TTC549 (cell line): ENCODE measurements at regions not wholly inside any gene's neighbourhood (a gene's known extent, or its start where the extent isn't known, plus 50 kb on each side); places are given as distances from the start of the nearest gene placed in this dataset.
"Not testable (repeated sequence)": the region's sequence is repeated elsewhere in the genome, so short reads cannot be mapped to it uniquely, and the experiment has no call there.

Experiments
- FAIRE-seq: peaks from 2 replicates; lab custom pipeline; 2012; peaks lifted over from hg19 to GRCh38; lab: Jason Lieb, UNC

DNA sequence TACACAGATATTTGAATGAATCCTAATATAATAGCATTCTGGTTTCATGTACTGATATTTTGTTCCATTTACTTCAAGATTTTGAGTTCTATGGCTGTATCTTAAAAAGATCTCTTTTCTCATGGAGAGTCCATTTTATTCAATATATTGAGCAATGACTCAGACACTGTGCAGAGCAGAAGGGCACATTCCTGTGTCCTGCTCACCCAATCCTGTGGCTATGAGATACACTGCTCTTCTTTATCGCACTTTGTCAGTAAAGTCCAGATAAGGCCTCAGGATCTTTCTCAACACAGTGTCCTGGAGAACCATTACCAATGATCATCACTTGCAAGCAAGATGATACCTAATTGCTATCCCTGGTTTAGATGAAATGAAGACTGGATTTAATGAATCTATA lies 155.0 kb downstream of the CYSLTR2 start:
- no peak for FAIRE-seq

DNA sequence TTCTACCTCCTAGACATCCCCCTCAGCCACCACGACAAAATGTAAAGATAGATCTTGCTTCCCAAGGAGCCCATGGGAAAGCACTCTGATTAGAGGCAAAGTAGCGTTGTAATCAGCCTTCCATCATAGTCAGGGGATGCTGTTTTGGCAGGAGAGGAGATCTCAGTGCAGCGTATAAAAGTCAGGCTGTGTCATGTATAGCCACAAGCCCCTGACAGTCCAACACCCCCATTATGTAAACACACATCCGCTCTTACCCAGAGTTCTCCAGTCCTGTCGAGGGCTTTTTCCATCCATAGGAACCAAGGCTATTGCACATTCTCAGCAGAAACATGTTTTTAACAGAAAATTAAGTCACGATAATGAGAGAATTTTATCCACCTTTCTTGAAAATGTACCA lies 156.3 kb downstream of the CYSLTR2 start:
- no peak for FAIRE-seq

DNA sequence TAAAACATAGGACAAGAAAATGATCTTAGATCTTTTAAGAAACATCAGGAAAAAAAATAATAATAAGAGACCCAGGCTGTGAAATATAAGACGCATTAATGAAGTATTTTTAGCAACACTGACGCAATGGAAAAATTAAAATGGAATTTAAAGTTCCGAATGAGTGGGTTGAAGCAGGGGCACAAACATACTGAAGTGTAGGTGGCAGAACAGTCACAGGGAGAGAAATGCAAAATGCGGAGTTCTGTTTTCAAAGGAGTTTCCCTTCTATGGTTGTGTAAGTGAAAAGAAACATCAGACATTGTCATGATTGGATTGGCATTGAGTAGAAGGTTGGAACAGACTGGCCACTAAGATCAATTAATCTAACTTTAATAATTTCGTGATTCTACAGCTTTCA lies 159.8 kb downstream of the CYSLTR2 start:
- FAIRE-seq = no peak

DNA sequence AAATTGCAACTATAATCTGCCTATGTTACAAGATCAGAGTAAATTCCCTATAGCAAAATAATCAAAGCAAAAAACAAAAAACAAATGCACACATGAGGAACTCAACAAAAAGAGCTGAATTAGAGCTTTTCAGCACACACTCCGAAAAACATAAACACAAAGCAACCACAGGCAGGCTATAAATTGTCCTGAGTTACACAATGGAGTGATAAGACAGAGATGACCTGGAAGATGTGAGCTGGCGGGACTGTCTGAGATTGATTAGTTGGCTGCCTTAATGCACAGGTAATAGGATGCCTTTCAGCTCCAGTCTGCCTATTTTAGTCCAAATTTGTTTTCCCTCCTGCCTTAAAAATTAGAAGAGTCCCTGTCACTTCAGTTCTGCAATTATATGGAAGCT lies 159.0 kb upstream of the FNDC3A start:
- no peak for FAIRE-seq

DNA sequence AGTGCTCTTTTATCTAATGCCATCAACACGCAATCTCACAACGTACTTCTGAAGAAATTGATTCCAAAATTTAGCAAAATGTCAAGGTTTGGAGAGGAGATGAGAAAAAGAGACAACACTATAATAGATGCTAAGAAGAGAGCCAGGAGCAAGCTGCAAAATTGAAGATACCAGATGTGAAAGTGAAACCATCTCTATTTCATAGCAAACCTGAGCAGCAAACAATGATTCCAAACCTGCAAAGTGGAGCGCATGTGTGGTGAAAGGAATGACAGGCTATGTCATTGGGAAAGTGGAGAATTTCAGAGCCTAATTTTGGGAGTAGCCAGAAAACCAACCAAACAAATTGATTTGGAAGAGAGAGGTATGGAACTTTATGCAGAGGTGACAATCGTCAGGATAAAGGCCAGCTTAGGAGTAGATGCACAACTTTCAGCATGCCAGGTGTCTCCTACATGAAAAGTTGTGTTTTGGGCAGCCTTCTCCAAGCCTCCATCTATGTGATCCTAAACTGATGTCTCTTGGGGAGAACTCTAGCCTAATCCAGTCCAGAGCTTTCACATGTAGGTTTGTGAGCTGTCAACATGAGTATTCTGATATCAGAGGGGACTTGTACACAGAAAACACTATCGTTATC lies 158.4 kb upstream of the FNDC3A start:
- no peak for FAIRE-seq

DNA sequence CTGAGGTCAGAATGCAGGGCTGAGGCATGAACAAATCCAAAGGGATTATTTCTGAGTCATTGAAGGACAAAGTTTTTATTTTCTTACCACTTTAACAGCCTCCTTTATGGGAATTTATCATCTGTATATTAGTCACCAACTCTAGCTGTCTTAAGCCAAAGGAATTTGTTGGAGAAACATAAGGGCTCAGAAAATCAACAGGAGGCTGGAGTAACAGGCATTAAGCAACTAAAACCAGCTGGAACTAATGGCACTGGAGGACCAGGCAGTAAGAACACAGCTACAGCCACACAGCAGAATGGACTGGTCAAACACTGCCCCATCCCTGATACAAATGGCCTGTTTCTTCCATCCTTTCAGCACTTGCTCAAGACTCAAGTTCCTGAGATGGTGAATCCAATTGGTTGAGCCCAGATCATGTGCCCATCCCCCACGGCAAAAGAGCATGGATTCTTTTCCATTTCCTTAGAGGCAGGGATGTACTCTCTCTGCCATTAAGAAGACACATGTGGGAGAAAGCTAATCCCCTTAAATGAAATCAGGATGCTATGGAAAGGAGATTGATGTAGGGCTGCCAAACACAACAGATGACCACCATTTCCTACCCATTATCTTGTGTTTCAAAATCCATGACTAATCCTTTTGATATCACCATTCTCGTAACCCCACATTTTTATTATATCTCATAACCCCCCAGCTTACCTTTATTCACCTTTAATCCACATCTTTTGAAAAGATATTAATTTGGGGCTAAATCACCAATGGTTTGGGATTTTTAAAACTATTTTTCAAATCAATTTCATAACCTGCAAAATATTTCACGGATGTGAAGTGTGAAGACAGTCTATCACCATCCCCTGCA lies 157.0 kb upstream of the FNDC3A start:
- FAIRE-seq = no peak

DNA sequence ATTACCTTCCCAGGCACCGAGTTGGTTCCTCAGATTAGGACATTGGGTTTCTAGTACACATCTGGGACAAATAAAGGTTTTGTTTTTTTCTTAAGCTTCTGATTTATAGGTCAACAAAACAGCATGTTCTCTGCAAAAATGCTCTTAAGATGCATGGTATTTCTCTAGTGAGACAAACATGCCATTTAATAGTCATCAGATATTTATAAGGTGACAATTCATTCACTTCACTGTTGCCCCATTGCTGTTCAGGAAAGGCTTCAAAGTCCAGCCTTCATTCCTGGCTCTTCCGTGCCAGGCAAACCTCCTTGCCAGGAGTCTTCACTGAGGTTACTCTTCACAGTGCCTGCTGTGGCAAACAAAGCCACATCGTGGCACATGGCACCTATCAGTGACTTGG lies 156.3 kb upstream of the FNDC3A start:
- FAIRE-seq = no peak

DNA sequence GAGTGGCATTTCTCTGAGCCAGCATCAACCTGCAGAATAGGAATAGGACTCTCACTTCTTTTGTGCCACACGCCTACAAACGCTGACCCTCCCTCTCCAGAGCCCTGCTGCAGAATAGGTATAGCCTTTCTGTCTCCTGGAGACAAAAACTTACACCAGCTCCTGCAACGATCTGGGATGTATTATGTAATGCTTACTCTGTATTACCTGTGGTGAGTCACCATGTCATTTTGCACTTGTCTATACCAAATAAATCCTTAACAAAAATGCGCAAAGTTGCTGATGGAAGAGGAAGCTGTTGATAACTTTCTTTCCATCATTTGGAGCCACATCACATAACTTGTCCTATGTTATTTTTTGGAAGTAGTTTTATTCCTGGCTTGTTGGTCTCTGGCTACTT lies 155.8 kb upstream of the FNDC3A start:
- no peak for FAIRE-seq

DNA sequence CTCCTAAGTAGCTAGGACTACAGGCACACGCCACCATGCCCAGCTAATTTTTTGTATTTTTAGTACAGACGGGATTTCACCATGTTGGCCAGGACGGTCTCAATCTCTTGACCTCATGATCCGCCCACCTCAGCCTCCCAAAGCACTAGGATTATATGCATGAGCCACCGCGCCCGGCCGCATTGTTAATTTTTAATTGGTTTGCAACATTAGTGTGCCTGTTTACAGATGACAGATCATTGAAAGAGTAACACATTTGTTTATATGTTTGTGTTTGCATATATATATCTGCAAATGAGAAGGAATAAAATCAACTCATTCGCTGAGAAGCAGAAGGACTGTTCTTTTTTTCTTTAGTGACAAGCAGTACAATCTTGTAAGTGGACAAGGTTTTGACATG lies 152.2 kb upstream of the FNDC3A start:
- FAIRE-seq = not testable (repeated sequence)

DNA sequence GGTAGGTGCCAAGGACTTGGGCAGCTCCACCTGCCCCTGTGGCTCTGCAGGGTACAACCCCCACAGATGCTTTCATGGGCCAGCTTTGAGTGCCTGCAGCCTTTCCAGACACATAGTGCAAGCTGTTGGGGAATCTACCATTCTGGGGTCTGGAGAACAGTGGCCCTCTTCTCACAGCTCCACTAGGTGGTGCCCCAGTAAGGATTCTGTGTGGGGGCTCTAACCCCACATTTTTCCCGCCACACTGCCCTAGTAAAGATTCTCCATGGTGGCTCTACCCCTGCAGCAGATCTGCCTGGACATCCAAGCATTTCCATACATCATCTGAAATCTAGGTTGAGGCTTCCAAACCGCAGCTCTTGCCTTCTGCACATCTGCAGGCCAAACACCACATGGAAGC lies 149.7 kb upstream of the FNDC3A start:
- FAIRE-seq = no peak

DNA sequence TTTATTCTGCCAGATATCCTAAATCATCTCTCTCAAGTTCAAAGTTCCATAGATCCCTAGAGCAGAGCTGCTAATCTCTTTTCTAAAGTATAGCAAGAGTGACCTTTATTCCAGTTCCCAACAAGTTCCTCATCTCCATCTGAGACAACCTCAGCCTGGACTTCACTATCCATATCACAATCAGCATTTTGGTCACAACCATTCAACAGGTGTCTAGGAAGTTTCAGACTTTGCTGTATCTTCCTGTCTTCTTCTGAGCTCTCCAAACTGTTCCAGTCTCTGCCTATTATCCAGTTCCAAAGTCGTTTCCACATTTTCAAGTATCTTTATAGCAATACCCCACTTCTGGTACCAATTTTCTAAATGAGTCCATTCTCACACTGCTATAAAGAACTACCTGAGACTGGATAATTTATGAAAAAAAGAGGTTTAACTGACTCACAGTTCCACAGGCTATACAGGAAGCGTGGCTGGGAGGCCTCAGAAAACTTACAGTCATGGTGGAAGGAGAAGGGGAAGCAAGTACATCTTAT lies 148.7 kb upstream of the FNDC3A start:
- not testable (repeated sequence) for FAIRE-seq

DNA sequence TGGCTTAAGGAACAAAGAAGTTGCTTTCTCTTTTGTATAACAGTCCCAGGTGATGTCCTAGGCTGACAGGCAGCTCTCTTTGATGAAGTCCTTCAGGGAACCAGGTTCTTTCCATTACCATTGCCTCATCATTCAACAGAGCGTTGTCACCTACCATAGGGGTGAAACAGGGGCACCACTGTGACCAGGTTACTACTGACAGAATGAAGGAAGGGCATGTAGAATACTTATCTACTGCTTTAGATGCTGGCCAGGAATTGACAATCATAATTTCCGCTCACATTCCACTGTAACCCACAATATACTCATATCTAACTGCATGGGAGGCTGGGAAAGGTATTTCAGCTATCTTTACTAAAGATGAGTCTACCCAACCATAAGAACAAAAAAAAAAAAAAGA lies 148.0 kb upstream of the FNDC3A start:
- no peak for FAIRE-seq

DNA sequence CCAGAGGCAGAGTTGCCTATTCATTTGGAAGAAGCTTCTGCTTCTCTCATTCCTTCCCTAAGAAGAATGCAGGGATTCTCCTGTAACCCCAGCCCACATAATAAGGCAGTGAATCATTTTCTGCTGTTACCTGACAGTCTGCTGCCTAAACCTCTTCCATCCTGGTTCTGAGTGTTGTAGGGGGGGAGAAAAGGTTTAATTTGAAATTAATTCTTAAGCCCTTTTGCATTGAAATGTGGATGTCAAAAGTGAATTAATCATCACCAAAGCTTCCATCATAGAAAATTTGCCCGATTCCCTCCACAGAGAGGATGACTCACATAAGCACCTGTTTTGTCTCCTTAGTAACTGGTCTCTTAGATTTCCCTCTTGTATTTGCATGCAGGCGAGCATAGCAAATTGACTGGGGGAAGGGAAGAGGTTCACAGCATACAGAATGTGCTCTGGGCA lies 146.7 kb upstream of the FNDC3A start:
- no peak for FAIRE-seq

DNA sequence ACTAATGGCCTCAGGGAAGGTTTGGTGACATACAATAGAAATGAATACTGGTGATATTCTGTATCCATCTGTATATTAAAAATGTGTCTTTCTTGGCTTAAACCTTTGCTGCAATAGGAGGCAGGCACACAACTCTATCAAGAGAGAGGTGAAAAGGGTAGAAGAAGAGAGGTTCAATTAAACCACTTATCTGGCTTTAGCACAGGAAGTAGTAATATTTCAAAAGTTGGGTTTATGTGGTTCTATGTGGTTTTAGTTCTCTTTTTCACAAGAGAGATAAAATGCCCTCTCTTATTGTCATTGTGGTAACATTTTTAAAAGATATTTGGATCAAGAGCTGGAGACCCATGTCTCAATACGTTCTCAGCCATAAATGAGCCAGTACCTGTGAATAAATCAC lies 146.2 kb upstream of the FNDC3A start:
- no peak for FAIRE-seq

DNA sequence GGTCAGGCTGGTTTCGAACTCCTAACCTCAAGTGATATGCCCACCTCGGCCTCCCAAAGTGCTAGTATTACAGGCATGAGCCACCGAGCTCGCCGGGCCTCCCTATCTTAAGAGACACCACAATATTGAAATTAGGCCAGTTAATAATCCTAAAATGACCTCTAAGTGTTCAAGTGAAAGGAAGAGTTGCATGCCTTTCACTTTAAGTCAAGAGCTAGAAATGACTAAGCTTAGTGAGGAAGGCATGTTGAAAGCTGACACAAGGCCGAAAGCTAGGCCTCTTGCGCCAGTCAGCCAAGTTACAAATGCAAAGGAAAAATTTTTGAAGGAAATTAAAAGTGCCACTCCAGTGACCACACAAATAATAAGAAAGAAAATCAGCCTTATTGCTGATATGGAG lies 144.5 kb upstream of the FNDC3A start:
- no peak for FAIRE-seq

DNA sequence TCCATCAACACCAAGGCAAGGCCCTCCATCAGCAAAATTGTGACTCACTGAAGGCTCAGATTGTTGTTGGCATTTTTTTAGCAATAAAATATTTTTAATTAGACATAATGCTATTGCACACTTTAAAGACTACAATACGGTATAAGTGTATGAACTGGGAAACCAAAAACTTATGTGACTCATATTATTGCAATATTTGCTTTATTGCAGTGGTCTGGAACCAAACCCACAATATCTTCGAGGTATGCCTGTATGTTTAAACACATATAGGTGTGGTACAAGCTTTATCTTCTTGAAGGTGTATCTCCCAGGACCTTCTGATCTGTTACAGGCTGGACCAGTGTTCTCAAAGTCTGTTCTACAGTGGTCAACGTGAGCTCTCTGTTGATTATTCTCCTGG lies 142.3 kb upstream of the FNDC3A start:
- no peak for FAIRE-seq

DNA sequence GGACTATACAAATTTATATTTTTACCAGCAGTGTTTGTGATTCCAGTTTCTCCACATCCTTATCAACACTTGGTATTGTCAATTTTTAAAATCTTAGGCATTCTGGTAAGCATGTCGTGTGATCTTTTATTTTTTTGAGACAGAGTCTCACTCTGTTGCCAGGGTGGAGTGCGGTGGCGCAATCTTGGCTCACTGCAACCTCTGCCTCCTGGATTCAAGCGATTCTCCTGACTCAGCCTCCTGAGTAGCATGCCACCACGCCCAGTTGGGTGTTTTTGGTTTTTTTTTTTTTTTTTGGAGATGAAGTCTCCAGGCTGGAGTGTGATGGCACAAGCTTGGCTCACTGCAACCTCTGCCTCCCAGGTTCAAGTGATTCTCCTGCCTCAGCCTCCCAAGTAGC lies 140.4 kb upstream of the FNDC3A start:
- FAIRE-seq = not testable (repeated sequence)

DNA sequence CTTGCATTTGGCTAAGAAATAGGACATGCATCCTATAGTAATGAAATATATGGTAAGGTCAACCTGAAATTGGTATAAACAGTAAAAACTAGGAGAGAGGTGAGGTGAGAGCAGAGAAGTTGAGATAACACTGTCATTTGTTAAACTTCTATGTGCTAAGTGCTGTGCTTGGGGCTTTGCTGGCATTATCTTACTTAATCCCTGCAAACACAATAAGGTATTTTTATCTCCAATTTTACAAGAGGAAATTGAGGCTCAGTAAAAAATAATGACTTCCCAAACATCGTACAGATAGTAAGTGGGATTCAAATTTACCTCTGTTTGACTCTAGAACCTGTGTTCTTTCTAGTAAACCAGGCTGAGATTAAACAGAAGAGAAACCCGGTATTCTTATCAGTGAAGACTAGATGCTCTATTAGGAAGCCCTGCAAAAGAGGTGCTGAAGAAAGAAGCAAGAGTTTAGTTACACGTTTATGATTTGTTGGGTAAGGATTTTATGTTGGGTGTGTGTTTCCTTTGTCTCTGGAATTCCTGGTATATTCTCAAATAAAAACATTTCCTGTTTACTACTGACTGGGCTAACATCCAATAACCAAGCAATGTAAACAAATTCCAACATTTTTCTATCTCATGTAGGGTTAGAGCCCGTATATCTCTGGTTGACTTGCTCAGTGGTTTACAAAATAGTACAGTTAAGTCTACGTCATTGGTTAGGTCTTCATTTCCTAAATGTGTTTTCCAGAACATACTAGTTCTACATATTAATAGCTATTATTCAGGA lies 137.3 kb upstream of the FNDC3A start:
- FAIRE-seq = no peak

DNA sequence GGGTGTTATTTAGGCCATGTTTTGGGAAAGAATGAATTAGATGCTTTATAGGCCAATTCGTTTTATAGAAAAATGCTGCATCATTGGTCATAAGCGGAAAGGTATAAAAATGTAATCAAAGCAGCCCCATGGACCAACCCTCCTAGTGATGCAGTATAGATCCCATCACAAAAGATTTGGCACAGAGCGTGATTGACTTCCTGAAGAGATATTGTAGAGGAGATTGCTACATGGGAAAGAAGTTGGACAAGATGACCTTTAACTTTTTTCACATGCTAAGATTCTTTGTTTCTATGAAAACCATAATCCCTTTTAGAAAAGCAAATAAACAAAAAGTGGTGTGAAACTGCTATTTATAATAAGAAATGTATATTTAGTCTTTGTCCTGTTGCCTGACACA lies 136.5 kb upstream of the FNDC3A start:
- FAIRE-seq = no peak

DNA sequence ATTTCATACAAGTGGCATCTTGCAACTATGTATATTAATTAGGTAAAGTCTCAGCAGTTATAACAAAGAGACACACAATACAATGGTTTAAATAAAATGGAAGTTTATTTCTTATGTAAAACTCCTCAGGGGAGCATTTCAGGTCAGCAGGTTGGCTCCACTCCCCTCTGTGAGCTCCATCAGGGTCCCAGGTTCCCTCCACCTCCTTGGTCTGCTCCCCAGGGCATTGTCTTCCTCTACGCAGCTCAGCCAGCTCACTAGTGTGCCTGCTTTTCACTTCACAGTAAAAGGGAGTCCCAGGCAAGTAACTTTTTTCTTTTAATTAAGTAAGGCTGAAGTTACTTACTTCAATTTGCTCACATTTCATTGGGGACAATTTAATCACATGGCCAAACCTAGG lies 135.3 kb upstream of the FNDC3A start:
- FAIRE-seq = no peak

DNA sequence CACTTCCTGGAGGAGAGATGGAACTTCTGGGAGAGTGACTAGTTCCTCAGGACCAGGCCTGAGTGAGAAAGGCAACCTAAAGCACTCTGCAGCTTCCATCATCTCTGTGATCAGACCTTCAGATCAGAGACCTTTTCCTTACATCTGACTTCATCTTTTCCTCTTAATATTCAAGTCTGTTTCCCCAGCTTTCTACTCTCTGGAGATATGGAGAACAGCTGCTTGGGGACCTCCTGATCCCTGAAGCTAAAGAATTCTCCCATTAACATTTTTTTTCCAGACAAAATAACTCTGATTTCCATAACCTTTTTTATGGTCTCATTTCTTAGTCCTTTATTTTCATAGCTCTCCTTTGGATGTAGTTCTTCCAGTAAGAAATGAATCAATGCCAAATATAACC lies 133.4 kb upstream of the FNDC3A start:
- FAIRE-seq = no peak

DNA sequence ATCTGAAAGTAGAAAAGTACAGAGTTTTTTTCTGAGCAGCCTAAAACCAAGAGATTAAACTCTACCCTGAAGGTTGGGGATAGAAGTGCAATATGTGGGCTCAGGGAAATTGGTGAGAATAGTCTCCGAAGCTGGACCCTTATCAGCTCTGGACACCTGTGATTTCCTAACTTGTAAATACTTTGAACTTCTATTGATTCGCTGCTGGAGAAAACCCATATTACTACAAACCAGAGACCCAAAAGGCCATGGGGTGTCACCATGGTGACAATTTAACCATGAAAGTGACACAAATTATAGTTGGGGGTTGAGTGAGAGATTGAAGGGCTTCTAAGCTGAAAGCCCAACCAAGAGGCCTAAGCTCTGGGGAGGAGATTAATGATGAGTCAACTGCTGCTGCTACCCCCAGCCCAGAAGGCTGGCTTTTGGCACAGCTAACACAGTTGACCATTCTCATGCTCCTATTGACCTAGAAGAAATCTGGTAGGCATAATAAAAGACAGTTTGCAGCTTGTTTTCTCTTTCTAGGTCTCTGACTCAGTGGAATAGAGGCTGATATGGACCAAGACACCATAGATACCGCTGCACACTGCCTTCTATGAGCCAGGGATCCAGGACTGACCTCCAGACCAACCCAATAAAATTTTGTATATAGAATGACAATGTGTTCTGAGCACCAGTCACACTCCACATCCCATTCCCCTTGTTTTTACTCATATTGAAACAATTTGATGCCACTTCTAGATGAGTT lies 131.9 kb upstream of the FNDC3A start:
- no peak for FAIRE-seq
